ENCODE measurements at regions not wholly inside any gene's neighbourhood (a gene's known extent, or its start where the extent isn't known, plus 50 kb on each side); places are given as distances from the start of the nearest gene placed in this dataset.

DNA sequence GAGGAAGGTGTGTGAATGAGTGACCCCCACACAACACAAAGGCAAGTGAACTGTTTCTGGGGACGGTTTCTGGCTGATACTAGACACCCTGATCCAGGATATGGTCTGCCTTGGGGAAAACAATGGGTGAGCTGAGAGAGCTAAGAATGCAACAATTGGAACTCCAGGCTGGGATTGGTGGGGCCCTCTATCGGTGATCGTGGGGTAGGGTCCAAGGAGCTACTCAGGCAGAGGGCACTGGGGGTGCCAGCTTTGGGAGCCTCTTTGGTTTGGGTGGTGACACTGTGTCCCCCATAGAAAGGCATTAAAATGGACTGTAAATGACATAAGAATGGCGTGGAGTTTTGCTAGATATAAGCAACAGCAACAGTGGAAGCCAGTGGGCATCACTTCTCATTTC lies 439.1 kb downstream of the DMAC1 start:
- no peak for DNase-seq (ENCODE audit: low read depth in 1 of 2, low spot score in 1 of 2)
- no peak for TF ChIP-seq JUND (IDR thresholded peaks at IDR 0.05; ENCODE audit: low read depth)

GRCh38 chr9:7358876-7359275 lies 440.7 kb downstream of the DMAC1 start:
- TF ChIP-seq JUND (IDR thresholded peaks at IDR 0.05; ENCODE audit: low read depth) = no peak
- in situ Hi-C loops (cut with HindIII; ENCODE audit: low pct_unique_long_range_greater_than_20kb, low sequenced_read_pairs) = no loop called here
- DNase-seq (ENCODE audit: low read depth in 1 of 2, low spot score in 1 of 2) = no peak

More for the DNA sequence above, 439.1 kb downstream of the DMAC1 start:
- in situ Hi-C loops (cut with HindIII; ENCODE audit: low pct_unique_long_range_greater_than_20kb, low sequenced_read_pairs) = no loop called here

DNA sequence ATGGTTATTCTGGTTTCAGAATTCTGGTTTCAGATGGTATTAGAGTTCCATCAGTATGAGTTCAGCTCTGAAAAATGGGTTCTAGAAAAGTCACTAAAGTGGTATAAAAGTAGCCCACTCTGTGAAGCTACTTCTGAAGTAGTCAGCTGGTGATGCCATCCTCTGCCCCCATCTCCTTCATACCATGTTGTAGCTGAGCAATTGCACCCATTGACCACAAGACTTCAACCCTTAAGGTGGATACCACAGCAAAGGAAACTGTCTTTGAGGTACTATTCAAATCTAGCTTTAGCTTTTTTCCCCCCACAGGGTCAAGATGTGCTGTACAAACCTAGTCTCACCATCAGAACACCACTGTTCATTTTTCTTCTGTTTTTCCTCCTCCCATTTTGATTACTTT lies 444.9 kb downstream of the DMAC1 start:
- no peak for TF ChIP-seq JUND (IDR thresholded peaks at IDR 0.05; ENCODE audit: low read depth)
- in situ Hi-C loops (cut with HindIII; ENCODE audit: low pct_unique_long_range_greater_than_20kb, low sequenced_read_pairs) = no loop called here
- DNase-seq (ENCODE audit: low read depth in 1 of 2, low spot score in 1 of 2) = no peak

DNA sequence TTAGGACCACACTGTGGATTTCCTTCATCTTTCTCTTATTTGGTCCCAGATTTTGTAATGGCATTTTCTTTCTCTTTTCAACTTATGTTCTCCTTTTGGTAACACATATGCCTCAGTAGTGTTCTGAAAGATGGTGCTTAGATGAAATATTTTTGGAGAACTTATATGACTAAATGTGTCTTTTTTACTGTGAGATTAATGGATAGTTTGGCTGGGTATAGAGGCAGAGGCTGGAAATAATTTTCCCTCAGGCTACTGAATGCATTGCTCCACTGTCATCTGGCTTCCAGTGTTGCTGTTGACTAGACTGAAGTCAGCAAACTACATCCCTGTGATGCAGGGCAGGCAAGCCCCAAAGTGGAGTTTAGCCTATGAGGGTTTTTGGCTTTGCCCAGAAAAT lies 450.9 kb downstream of the DMAC1 start:
- TF ChIP-seq JUND (IDR thresholded peaks at IDR 0.05; ENCODE audit: low read depth) = no peak
- DNase-seq (ENCODE audit: low read depth in 1 of 2, low spot score in 1 of 2) = no peak
- in situ Hi-C loops (cut with HindIII; ENCODE audit: low pct_unique_long_range_greater_than_20kb, low sequenced_read_pairs) = no loop called here

DNA sequence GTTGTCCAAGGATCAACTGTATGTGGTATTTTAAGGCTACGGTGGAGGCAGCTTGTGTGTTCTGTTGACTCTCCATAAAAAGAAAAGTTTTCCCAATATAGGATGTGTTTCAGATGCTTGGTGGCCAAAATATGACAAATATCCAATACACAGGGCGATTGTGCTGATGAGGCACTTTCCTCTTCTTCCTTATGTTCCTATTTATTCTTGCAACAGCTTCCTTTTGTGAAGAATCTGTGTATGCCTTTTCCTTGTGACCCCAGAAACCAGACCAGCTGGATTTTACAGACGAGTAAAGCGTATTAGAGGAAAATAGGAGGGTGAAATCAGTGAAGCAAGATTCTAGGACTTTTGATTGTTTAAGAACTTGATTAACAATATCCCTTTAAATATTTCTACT lies 452.0 kb downstream of the DMAC1 start:
- DNase-seq (ENCODE audit: low read depth in 1 of 2, low spot score in 1 of 2) = no peak
- no peak for TF ChIP-seq JUND (IDR thresholded peaks at IDR 0.05; ENCODE audit: low read depth)
- in situ Hi-C loops (cut with HindIII; ENCODE audit: low pct_unique_long_range_greater_than_20kb, low sequenced_read_pairs) = no loop called here

GRCh38 chr9:7346144-7346543 lies 453.4 kb downstream of the DMAC1 start:
- no peak for TF ChIP-seq JUND (IDR thresholded peaks at IDR 0.05; ENCODE audit: low read depth)
- in situ Hi-C loops (cut with HindIII; ENCODE audit: low pct_unique_long_range_greater_than_20kb, low sequenced_read_pairs) = no loop called here
- no peak for DNase-seq (ENCODE audit: low read depth in 1 of 2, low spot score in 1 of 2)

- in situ Hi-C loops (cut with HindIII; ENCODE audit: low pct_unique_long_range_greater_than_20kb, low sequenced_read_pairs) = no loop called here
- TF ChIP-seq JUND (IDR thresholded peaks at IDR 0.05; ENCODE audit: low read depth) = no peak
- DNase-seq (ENCODE audit: low read depth in 1 of 2, low spot score in 1 of 2) = no peak
These were observed 456.8 kb downstream of the DMAC1 start for GRCh38 chr9:7342736-7343135.

DNA sequence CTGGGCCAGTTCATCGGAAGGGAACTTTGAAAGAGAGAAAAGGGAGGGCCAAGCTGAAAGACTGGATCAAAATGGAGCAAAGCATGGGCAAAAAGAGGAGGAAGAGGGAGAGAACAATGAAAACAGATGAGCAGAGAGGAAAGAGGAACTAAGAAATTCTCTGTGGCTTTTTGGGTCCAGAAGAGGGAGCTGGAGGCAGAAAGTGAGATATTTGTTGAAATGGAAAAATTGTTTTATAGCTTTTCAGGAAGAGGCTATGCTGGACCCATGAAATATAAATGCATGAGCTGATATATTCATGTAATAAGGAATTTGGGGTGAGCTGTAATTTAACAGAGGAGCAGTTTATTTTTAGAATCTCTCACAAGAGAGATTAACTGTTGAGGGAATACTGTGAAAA lies 457.3 kb downstream of the DMAC1 start:
- no peak for TF ChIP-seq JUND (IDR thresholded peaks at IDR 0.05; ENCODE audit: low read depth)
- DNase-seq (ENCODE audit: low read depth in 1 of 2, low spot score in 1 of 2) = no peak
- in situ Hi-C loops (cut with HindIII; ENCODE audit: low pct_unique_long_range_greater_than_20kb, low sequenced_read_pairs) = no loop called here

- in situ Hi-C loops (cut with HindIII; ENCODE audit: low pct_unique_long_range_greater_than_20kb, low sequenced_read_pairs) = no loop called here
- no peak for DNase-seq (ENCODE audit: low read depth in 1 of 2, low spot score in 1 of 2)
- TF ChIP-seq JUND (IDR thresholded peaks at IDR 0.05; ENCODE audit: low read depth) = no peak
These were observed 458.0 kb downstream of the DMAC1 start for GRCh38 chr9:7341571-7341970.

- no peak for TF ChIP-seq JUND (IDR thresholded peaks at IDR 0.05; ENCODE audit: low read depth)
- DNase-seq (ENCODE audit: low read depth in 1 of 2, low spot score in 1 of 2) = no peak
- in situ Hi-C loops (cut with HindIII; ENCODE audit: low pct_unique_long_range_greater_than_20kb, low sequenced_read_pairs) = no loop called here
These were observed 459.1 kb downstream of the DMAC1 start for GRCh38 chr9:7340451-7340850.

GRCh38 chr9:7338586-7339281 lies 460.8 kb downstream of the DMAC1 start:
- in situ Hi-C loops (cut with HindIII; ENCODE audit: low pct_unique_long_range_greater_than_20kb, low sequenced_read_pairs) = no loop called here
- DNase-seq (ENCODE audit: low read depth in 1 of 2, low spot score in 1 of 2) = no peak
- no peak for TF ChIP-seq JUND (IDR thresholded peaks at IDR 0.05; ENCODE audit: low read depth)

DNA sequence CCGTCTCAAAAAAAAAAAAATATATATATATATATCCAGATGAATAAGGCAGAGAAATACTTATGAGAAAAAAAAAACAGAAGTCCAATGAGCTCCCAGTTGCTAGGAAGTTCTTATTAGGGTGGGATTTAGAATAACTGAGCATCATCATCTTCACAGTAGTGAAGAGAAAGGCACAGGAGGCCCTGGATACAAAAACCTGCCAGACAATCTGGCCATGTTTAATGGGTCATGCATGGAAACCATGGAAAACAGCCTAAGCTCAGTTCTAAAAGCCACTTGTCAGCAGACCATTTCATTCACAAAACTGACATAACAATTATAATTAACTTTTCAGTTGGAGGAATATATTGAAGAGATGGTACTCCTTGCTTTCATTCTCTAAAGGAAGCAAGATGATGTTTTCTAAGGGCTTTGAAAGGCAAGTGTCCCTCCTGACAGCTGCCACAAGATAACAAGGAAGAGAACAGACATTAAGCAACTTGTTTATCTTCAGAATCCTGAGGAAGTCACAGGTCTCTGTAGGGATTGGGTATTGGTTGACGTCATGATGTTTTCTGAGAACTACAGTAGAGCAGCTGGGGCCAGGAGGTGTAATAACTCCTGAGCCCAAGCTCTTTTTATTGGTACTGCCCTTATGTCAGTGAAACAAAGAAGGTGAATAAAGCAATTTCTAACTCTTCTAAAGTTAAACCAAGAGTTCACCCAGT lies 463.1 kb downstream of the DMAC1 start:
- DNase-seq (ENCODE audit: low read depth in 1 of 2, low spot score in 1 of 2) = no peak
- in situ Hi-C loops (cut with HindIII; ENCODE audit: low pct_unique_long_range_greater_than_20kb, low sequenced_read_pairs) = no loop called here
- TF ChIP-seq JUND (IDR thresholded peaks at IDR 0.05; ENCODE audit: low read depth) = no peak

DNA sequence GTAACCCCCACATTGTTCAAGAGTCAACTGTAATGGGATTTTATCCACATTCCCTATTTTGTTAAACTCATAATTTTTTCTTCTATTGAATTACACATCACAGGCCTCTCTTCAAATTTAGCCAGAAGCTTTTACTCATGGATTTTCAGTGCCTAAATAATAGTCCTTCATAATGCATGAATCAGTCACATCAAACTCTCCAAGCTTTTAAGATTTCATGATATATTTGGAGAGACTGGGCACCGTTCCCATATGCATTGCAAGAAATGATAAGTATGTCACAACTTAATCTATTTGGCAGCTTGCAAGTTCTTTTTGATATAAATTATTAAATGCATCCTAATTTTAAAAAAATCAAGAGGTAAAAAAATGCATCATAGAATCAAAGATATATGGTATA lies 465.9 kb downstream of the DMAC1 start:
- TF ChIP-seq JUND (IDR thresholded peaks at IDR 0.05; ENCODE audit: low read depth) = no peak
- DNase-seq (ENCODE audit: low read depth in 1 of 2, low spot score in 1 of 2) = no peak
- in situ Hi-C loops (cut with HindIII; ENCODE audit: low pct_unique_long_range_greater_than_20kb, low sequenced_read_pairs) = no loop called here

Measured in T47D (cell line).